A673 (cell line): ENCODE measurements at regions not wholly inside any gene's neighbourhood (a gene's known extent, or its start where the extent isn't known, plus 50 kb on each side); places are given as distances from the start of the nearest gene placed in this dataset.

Experiments
- BruUV-seq: library from RNA; stranded (reverse); fragments of 400-500 nt; replicated peaks from 2 replicates; lab custom pipeline; 2021; lab: Mats Ljungman, UMichigan
- CTCF ChIA-PET: fragments of 300-600 bp; sonication (Branson Sonifier 250); formaldehyde crosslinking; loops from one replicate; lab custom pipeline; 2022; ENCODE audit warnings: antibody characterized with exemption; lab: Charles Lee
- POLR2A ChIA-PET: fragments of 300-600 bp; sonication (Branson Sonifier 250); formaldehyde crosslinking; loops from one replicate; lab custom pipeline; 2022; ENCODE audit warnings: antibody characterized with exemption; ENCODE audit not compliant: low non-redundant PET; lab: Charles Lee
- DNase-seq: peaks from one replicate; pipeline ENCODE4 v3.0.0-alpha.2; 2015; ENCODE audit warnings: low spot score
- H3K27ac ChIP-seq: fragments of 200-600 bp; sonication (generic); 2 replicates; pipeline ENCODE4 v1.5.1; 2016; ENCODE audit warnings: mixed run types, low read depth, mild to moderate bottlenecking, mixed read lengths, antibody characterized with exemption, low read length; ENCODE audit not compliant: poor library complexity, severe bottlenecking
- H3K27me3 ChIP-seq: fragments of 200-600 bp; sonication (generic); replicated peaks from 2 replicates; pipeline ENCODE4 v1.6.1; 2017; ENCODE audit warnings: mixed run types, low read depth, mild to moderate bottlenecking, mixed read lengths, antibody characterized with exemption, low read length; ENCODE audit not compliant: insufficient read depth, poor library complexity
- H3K36me3 ChIP-seq: fragments of 200-600 bp; sonication (generic); 2 replicates; pipeline ENCODE4 v1.6.1; 2016; ENCODE audit warnings: mixed run types, mild to moderate bottlenecking, mixed read lengths, antibody characterized with exemption, low read length; ENCODE audit not compliant: insufficient read depth, poor library complexity, severe bottlenecking
- H3K4me1 ChIP-seq: fragments of 200-600 bp; sonication (generic); 2 replicates; pipeline ENCODE4 v1.6.1; 2017; ENCODE audit warnings: mixed run types, mild to moderate bottlenecking, mixed read lengths, antibody characterized with exemption, low read length; ENCODE audit not compliant: insufficient read depth, poor library complexity, severe bottlenecking
- H3K4me3 ChIP-seq: fragments of 200-600 bp; sonication (generic); 2 replicates; pipeline ENCODE4 v1.5.1; 2016; ENCODE audit warnings: low read depth, mixed run types, mild to moderate bottlenecking, mixed read lengths, low read length; ENCODE audit not compliant: poor library complexity, severe bottlenecking
- H3K9me3 ChIP-seq: fragments of 200-600 bp; sonication (generic); 2 replicates; pipeline ENCODE4 v1.6.1; 2016; ENCODE audit warnings: mixed run types, low read depth, mild to moderate bottlenecking, mixed read lengths, antibody characterized with exemption, low read length; ENCODE audit not compliant: poor library complexity, severe bottlenecking
- EZH2 ChIP-seq: fragments of 200-600 bp; sonication (generic); IDR thresholded peaks from 2 replicates; pipeline ENCODE4 v1.6.1; 2017; ENCODE audit warnings: borderline replicate concordance, low read depth, mild to moderate bottlenecking, mixed read lengths, antibody characterized with exemption, low read length; ENCODE audit not compliant: poor library complexity, severe bottlenecking
- intact Hi-C: fragments of 100-400 bp; cut with micrococcal nuclease; formaldehyde crosslinking; loops from one replicate; pipeline ENCODE4 v1.10.0; 2022; ENCODE audit not compliant: unreplicated experiment
- TF ChIP-seq, protein P1 (sequence below): fragments of 300-800, 200-600 bp; sonication (generic); conservative IDR thresholded peaks from 2 replicates; pipeline ENCODE4 v1.5.1; 2017; ENCODE audit warnings: low read depth, mild to moderate bottlenecking, antibody characterized with exemption, low read length, moderate library complexity, mixed read lengths

DNA sequence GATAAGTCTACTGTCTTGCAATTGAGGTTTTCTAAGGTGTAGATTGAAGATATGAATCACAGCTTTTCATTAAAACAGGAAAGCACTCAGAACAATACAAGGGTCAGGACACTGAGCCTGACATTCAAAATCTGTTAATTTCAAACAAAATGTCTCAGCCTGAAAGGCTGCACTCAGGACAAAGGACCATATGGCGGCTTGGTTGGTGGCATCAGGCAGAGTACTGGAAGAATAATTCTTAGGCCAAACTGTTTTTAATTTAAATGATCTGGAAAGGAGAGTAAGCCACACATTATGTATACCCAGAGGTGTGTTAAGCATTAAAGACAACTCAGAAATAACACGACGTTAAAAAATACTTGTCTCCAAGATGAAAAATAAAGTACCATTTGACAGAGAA lies 85.9 kb downstream of the SKA1 start:
- no TSS peak for BruUV-seq
- no peak for TF ChIP-seq EZH2
- TF ChIP-seq, protein P1, sequence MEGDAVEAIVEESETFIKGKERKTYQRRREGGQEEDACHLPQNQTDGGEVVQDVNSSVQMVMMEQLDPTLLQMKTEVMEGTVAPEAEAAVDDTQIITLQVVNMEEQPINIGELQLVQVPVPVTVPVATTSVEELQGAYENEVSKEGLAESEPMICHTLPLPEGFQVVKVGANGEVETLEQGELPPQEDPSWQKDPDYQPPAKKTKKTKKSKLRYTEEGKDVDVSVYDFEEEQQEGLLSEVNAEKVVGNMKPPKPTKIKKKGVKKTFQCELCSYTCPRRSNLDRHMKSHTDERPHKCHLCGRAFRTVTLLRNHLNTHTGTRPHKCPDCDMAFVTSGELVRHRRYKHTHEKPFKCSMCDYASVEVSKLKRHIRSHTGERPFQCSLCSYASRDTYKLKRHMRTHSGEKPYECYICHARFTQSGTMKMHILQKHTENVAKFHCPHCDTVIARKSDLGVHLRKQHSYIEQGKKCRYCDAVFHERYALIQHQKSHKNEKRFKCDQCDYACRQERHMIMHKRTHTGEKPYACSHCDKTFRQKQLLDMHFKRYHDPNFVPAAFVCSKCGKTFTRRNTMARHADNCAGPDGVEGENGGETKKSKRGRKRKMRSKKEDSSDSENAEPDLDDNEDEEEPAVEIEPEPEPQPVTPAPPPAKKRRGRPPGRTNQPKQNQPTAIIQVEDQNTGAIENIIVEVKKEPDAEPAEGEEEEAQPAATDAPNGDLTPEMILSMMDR: no peak
- no peak for DNase-seq
- intact Hi-C loops: no loop called here
- ChIA-PET CTCF (no interaction called here), POLR2A (no interaction called here)
- Histone ChIP-seq H3K27ac (no peak overlapping the region), H3K27me3 (no peaks in the 10 kb centered on the region), H3K36me3 (no peaks in the 10 kb centered on the region), H3K4me3 (no peak overlapping the region), H3K9me3 (no peaks in the 10 kb centered on the region), H3K4me1 (no peaks in the 10 kb centered on the region)

DNA sequence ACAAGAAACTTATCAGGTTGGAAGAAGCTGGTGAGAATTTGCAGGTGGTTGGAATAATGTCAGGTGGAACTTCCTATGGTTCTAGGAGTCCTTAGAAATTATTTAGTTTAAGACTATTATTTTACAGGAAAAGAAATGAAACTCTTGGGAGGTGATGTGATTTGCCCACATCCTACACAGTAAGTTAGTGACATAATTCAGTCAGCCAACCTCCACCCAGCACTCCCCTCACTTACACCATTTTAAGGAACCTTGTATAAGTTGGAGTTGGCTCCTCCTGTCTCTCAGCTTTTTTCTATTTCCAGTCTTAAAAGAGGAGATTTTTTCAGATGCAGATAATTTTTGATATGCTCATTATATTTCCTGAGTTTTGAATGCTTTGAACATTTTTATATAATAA lies 86.4 kb downstream of the SKA1 start:
- Histone ChIP-seq H3K4me3 (no peak overlapping the region), H3K4me1 (no peaks in the 10 kb centered on the region), H3K27me3 (no peaks in the 10 kb centered on the region), H3K27ac (no peak overlapping the region), H3K36me3 (no peaks in the 10 kb centered on the region), H3K9me3 (no peaks in the 10 kb centered on the region)
- ChIA-PET CTCF (no interaction called here), POLR2A (no interaction called here)
- TF ChIP-seq EZH2: no peak
- BruUV-seq: no TSS peak
- no peak for DNase-seq
- intact Hi-C loops: no loop called here

DNA sequence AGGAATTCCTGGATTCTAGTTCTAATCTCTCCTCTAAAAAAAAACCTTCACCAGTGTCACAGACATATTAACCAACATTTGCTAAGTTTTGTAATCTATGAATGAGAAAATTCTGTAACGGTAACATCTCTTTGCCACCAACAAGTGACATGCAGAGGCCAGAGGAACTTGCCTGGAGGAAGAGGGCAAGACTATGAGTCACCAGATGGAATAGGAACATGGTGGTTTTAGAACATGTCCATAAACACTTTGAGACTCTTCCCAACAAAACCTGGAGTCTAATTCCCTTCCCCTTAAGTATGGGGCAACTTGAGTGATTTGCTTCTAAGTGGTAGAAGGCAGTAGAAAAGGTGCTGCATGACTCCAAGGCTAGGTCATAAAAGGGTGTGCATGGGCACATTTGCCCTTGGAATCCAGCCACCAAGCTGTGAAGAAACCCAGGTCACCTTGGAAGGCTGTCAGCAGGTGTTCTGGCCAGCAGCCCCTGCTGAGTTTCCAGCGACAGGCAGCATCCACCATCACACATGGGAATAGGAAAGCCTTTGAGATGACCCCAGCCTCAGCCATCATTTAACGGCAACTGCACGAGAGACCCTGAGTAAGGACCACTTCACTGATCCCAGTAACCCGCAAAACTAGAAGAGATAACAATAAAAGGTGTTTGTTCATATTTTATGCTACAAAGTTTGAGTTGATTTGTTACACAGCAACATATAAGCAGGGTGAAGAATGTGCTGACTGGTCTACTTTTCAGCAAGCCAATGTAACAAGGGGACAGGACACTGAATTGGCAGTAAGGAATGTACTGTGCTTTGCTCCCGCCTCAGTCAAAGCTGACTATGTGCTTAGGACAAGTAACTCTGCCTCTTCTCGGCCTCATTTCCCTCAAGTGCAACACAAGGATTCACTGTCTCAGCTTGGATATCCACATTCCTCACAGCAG lies 90.6 kb downstream of the SKA1 start:
- DNase-seq: no peak
- H3K36me3 ChIP-seq: no peaks in the 10 kb centered on the region
- no peaks in the 10 kb centered on the region for H3K4me1 ChIP-seq
- no peaks in the 10 kb centered on the region for H3K9me3 ChIP-seq
- CTCF ChIA-PET: no interaction called here
- H3K4me3 ChIP-seq: no peak overlapping the region
- POLR2A ChIA-PET: no interaction called here
- no peak overlapping the region for H3K27ac ChIP-seq
- intact Hi-C loops: no loop called here
- TF ChIP-seq, protein P1: no peak
- TF ChIP-seq EZH2: no peak
- no TSS peak for BruUV-seq
- no peaks in the 10 kb centered on the region for H3K27me3 ChIP-seq

DNA sequence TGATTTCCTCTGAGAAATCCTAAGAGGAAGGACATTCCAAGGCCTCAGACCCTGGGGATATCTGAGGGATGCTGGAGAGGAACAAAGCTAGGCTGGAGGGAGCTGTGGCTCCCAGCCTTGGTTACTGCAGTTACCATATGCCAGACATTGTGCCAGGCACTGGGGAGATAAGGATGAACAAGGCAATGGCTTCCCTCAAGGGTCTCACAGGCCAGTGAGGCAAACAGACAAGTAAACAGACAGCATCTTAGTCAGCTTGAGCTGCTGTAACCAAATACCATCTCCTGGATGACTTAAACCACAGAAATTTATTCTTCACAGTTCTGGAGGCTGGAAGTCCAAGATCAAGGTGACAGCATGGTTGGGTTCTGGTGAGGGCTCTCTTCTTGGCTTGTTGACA lies 91.8 kb downstream of the SKA1 start:
- no peak for DNase-seq
- no peaks in the 10 kb centered on the region for H3K36me3 ChIP-seq
- intact Hi-C loops: no loop called here
- no peak overlapping the region for H3K4me3 ChIP-seq
- H3K4me1 ChIP-seq: no peaks in the 10 kb centered on the region
- no peaks in the 10 kb centered on the region for H3K9me3 ChIP-seq
- H3K27ac ChIP-seq: no peak overlapping the region
- POLR2A ChIA-PET: no interaction called here
- TF ChIP-seq, protein P1: no peak
- no peak for TF ChIP-seq EZH2
- CTCF ChIA-PET: no interaction called here
- BruUV-seq: no TSS peak
- H3K27me3 ChIP-seq: no peaks in the 10 kb centered on the region
